ENCODE measurements at regions not wholly inside any gene's neighbourhood (a gene's known extent, or its start where the extent isn't known, plus 50 kb on each side); places are given as distances from the start of the nearest gene placed in this dataset.

- TF ChIP-seq, protein P1, sequence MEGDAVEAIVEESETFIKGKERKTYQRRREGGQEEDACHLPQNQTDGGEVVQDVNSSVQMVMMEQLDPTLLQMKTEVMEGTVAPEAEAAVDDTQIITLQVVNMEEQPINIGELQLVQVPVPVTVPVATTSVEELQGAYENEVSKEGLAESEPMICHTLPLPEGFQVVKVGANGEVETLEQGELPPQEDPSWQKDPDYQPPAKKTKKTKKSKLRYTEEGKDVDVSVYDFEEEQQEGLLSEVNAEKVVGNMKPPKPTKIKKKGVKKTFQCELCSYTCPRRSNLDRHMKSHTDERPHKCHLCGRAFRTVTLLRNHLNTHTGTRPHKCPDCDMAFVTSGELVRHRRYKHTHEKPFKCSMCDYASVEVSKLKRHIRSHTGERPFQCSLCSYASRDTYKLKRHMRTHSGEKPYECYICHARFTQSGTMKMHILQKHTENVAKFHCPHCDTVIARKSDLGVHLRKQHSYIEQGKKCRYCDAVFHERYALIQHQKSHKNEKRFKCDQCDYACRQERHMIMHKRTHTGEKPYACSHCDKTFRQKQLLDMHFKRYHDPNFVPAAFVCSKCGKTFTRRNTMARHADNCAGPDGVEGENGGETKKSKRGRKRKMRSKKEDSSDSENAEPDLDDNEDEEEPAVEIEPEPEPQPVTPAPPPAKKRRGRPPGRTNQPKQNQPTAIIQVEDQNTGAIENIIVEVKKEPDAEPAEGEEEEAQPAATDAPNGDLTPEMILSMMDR (IDR thresholded peaks at IDR 0.05), result no peak
- Histone ChIP-seq H3K36me3 (no peaks in the 10 kb centered on the region), H3K27me3 (no peaks in the 10 kb centered on the region), H3K4me1 (ENCODE audit: control insufficient read depth in 1 of 2, insufficient read depth in 1 of 2, low read depth in 1 of 2, low read length in 1 of 2) (no peaks in the 10 kb centered on the region), H3K4me3 (ENCODE audit: low read depth in 1 of 2, low read length in 1 of 2) (no peak overlapping the region), H3K9me3 (no peaks in the 10 kb centered on the region), H3K27ac (no peak overlapping the region)
Measured at GRCh38 chr16:51327001-51327400, 175.9 kb upstream of the SALL1 start.

DNA sequence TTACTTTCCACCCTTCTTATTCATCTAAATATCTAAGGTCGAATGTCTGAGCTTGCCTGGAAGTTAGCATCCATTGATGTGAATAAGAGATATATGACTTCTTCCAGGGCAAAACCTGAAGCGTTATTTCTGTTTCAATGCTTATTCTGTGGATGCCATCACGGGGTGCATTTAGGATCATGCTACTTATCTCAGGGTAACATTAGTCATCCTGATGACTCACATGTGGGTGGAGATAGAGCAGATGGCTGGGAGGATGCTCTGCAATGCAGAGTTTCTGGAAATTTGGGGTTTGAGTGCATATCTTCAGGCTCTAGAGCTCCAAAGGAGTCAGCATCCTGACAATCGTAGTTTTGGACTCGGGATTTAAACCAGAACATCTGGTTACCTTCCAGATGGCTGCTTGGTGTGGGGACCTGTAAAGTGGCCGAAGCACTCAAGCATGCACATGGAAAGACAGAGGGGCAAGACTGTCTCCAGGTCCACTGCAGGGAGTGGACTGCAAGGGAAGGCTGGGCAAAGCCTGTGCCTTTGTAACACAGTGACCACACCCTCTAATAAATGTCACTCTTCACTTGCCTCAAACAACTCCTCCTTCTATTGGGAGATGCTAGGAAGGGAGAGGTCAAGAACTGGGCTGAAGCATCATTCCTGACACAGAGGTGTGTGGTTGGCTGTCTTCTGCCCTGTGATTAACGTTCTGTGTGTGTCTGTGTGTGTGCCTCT is 175.2 kb upstream of the SALL1 start:
- H3K36me3 ChIP-seq, result no peaks in the 10 kb centered on the region
- no peaks in the 10 kb centered on the region for H3K27me3 ChIP-seq
- H3K4me3 ChIP-seq (ENCODE audit: low read depth in 1 of 2, low read length in 1 of 2), result no peak overlapping the region
- H3K9me3 ChIP-seq, result no peaks in the 10 kb centered on the region
- H3K27ac ChIP-seq, result no peak overlapping the region
- H3K4me1 ChIP-seq (ENCODE audit: control insufficient read depth in 1 of 2, insufficient read depth in 1 of 2, low read depth in 1 of 2, low read length in 1 of 2), result no peaks in the 10 kb centered on the region
- TF ChIP-seq, protein P1 (IDR thresholded peaks at IDR 0.05), result no peak

DNA sequence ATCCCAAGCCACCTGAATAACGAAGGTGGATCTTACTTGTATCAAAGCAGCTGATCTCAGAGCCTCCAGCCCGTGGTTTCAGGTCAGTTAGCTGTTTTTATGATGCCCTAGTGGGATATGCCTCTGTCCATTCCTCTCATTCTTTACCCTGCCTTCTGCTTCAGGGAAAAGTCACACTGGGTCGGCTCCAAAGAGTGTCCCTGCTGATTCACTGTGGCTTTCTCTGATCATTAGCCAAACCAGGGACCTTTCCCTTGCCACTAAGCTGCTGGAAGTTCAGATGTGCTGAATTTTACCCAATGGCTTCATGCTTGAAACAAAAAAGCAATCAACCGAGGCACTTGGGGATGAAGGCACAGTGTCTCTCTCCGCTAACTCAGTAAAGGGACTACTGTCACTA is 170.2 kb upstream of the SALL1 start:
- H3K9me3 ChIP-seq, result no peaks in the 10 kb centered on the region
- H3K4me3 ChIP-seq (ENCODE audit: low read depth in 1 of 2, low read length in 1 of 2), result no peak overlapping the region
- TF ChIP-seq, protein P1 (IDR thresholded peaks at IDR 0.05), result no peak
- no peaks in the 10 kb centered on the region for H3K4me1 ChIP-seq (ENCODE audit: control insufficient read depth in 1 of 2, insufficient read depth in 1 of 2, low read depth in 1 of 2, low read length in 1 of 2)
- no peaks in the 10 kb centered on the region for H3K36me3 ChIP-seq
- H3K27ac ChIP-seq, result no peak overlapping the region
- no peaks in the 10 kb centered on the region for H3K27me3 ChIP-seq

- H3K27me3 ChIP-seq, result no peaks in the 10 kb centered on the region
- no peaks in the 10 kb centered on the region for H3K4me1 ChIP-seq (ENCODE audit: control insufficient read depth in 1 of 2, insufficient read depth in 1 of 2, low read depth in 1 of 2, low read length in 1 of 2)
- H3K4me3 ChIP-seq (ENCODE audit: low read depth in 1 of 2, low read length in 1 of 2), result no peak overlapping the region
- TF ChIP-seq, protein P1 (IDR thresholded peaks at IDR 0.05), result no peak
- H3K36me3 ChIP-seq, result no peaks in the 10 kb centered on the region
- no peak overlapping the region for H3K27ac ChIP-seq
- H3K9me3 ChIP-seq, result no peaks in the 10 kb centered on the region
Measured at GRCh38 chr16:51317575-51317974, 166.5 kb upstream of the SALL1 start.

DNA sequence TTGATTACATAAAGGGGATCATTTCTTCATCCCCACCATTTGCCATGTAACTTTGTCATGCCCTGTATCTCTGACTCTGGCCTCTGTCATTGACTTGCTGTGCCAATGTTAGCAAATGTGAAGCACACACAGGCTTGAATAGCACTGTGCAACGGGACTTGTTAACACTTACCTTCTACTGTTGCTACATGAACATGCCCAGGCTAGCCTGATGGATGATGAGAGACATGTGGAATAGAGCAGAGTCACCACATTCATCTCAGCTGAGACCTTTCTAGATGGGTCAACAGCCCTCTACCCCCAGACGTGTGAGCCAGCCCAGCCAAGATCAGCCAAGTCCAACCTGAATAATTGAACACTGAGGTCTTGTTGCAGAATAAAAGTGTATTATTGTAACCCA is 162.1 kb upstream of the SALL1 start:
- TF ChIP-seq, protein P1 (IDR thresholded peaks at IDR 0.05), result no peak
- no peak overlapping the region for H3K4me3 ChIP-seq (ENCODE audit: low read depth in 1 of 2, low read length in 1 of 2)
- no peaks in the 10 kb centered on the region for H3K36me3 ChIP-seq
- H3K9me3 ChIP-seq, result no peaks in the 10 kb centered on the region
- H3K27ac ChIP-seq, result no peak overlapping the region
- H3K27me3 ChIP-seq, result no peaks in the 10 kb centered on the region
- no peaks in the 10 kb centered on the region for H3K4me1 ChIP-seq (ENCODE audit: control insufficient read depth in 1 of 2, insufficient read depth in 1 of 2, low read depth in 1 of 2, low read length in 1 of 2)
